ENCODE measurements at regions not wholly inside any gene's neighbourhood (a gene's known extent, or its start where the extent isn't known, plus 50 kb on each side); places are given as distances from the start of the nearest gene placed in this dataset.

GRCh38 chr12:92369636-92370035, 224.0 kb upstream of the BTG1 start:
- TF ChIP-seq YY1 (IDR thresholded peaks at IDR 0.05; ENCODE audit: extremely low read depth, insufficient replicate concordance, low read depth, low read length): no peak
- TF ChIP-seq POLR2A (IDR thresholded peaks at IDR 0.05; ENCODE audit: borderline replicate concordance, extremely low read depth, insufficient read depth, insufficient read length): no peak
- no peak for TF ChIP-seq FOSL1 (IDR thresholded peaks at IDR 0.05; ENCODE audit: low read depth)
- TF ChIP-seq ZFX (IDR thresholded peaks at IDR 0.05): no peak
- no peak for TF ChIP-seq TCF7L2 (IDR thresholded peaks at IDR 0.05; ENCODE audit: borderline replicate concordance, extremely low read depth, insufficient read depth, insufficient read length)
- TF ChIP-seq ATF3 (IDR thresholded peaks at IDR 0.05): no peak
- TF ChIP-seq CBX3 (IDR thresholded peaks at IDR 0.05; ENCODE audit: low read depth): no peak
- no peak for TF ChIP-seq EGR1 (IDR thresholded peaks at IDR 0.05; ENCODE audit: low read depth)
- TF ChIP-seq SP1 (IDR thresholded peaks at IDR 0.05; ENCODE audit: low read depth): no peak
- no peak for TF ChIP-seq POLR2AphosphoS5 (IDR thresholded peaks at IDR 0.05; ENCODE audit: low read depth, low read length)
- no peak for TF ChIP-seq CTCF (IDR thresholded peaks at IDR 0.05 in 2 of 3, conservative IDR thresholded peaks at IDR 0.05 in 1 of 3; ENCODE audit: borderline replicate concordance in 1 of 3, insufficient read depth in 1 of 3, low read depth in 2 of 3, low read length in 2 of 3)
- no peak for TF ChIP-seq ZBTB33 (IDR thresholded peaks at IDR 0.05; ENCODE audit: extremely low read depth, insufficient replicate concordance, low read length)
- TF ChIP-seq ELF1 (IDR thresholded peaks at IDR 0.05; ENCODE audit: borderline replicate concordance, low read depth): no peak
- TF ChIP-seq EZH2 (IDR thresholded peaks at IDR 0.05): no peak
- no peak for TF ChIP-seq JUND (IDR thresholded peaks at IDR 0.05)
- TF ChIP-seq REST (IDR thresholded peaks at IDR 0.05; ENCODE audit: low read depth): no peak
- TF ChIP-seq MAX (IDR thresholded peaks at IDR 0.05): no peak
- no peak for TF ChIP-seq SIN3A (IDR thresholded peaks at IDR 0.05; ENCODE audit: low read depth)
- intact Hi-C loops (cut with micrococcal nuclease): no loop called here
- Histone ChIP-seq H3K4me3 (replicated peaks in 1 of 2; ENCODE audit: low read depth in 1 of 2, low read length in 2 of 2) (no peak overlapping the region), H3K9ac (ENCODE audit: low read length) (no peak overlapping the region), H4K20me1 (ENCODE audit: insufficient read depth) (no peaks in the 10 kb centered on the region; the same call in 1 of the 2 replicates), H3K27me3 (ENCODE audit: insufficient read depth, low read length) (no peaks in the 10 kb centered on the region), H3K4me1 (ENCODE audit: control insufficient read depth in 1 of 2, insufficient read depth in 2 of 2, low read length in 2 of 2) (no peaks in the 10 kb centered on the region; a peak in 1 of 4 replicates), H3K27ac (ENCODE audit: low read depth, low read length) (no peak overlapping the region), H3K79me2 (ENCODE audit: insufficient read depth, low read length) (no peaks in the 10 kb centered on the region), H2AFZ (ENCODE audit: low read depth, low read length, poor library complexity, severe bottlenecking) (no peak overlapping the region), H3K36me3 (ENCODE audit: control insufficient read depth in 1 of 2, insufficient read depth in 2 of 2, low read length in 2 of 2) (no peaks in the 10 kb centered on the region), H3K9me3 (ENCODE audit: control insufficient read depth in 1 of 2, insufficient read depth in 1 of 2, low read depth in 1 of 2, low read length in 2 of 2) (no peaks in the 10 kb centered on the region), H3K4me2 (ENCODE audit: low read length) (no peak overlapping the region), H3K9me2 (ENCODE audit: insufficient read depth) (no peaks in the 10 kb centered on the region)
- POLR2A ChIA-PET: no interaction called here
- no TSS peak for BruUV-seq (replicated peaks)
- RAD21 ChIA-PET (ENCODE audit: low non-redundant PET in 1 of 2, low total read pairs in 2 of 2, uncharacterized antibody in 2 of 2, unreplicated experiment in 2 of 2): no interaction called here
- DNase-seq (ENCODE audit: low read depth, low spot score) (no peak), ATAC-seq (no peak)
- CTCF ChIA-PET: no interaction called here

Data from HCT116 (cell line).